Skin epidermis (tissue), 12 donors: ENCODE measurements at regions not wholly inside any gene's neighbourhood (a gene's known extent, or its start where the extent isn't known, plus 50 kb on each side); places are given as distances from the start of the nearest gene placed in this dataset.
"Not testable (repeated sequence)": the region's sequence is repeated elsewhere in the genome, so short reads cannot be mapped to it uniquely, and the experiment has no call there.

Experiments
- H3K27ac ChIP-seq, 21 experiments: fragments of 200-600 bp; sonication (generic) in 11 of 21; one replicate each; pipeline ENCODE4 v1.5.0; 2020; ENCODE audit warnings: mild to moderate bottlenecking in 3 of 21, inconsistent platforms in 2 of 21, moderate library complexity in 2 of 21
- H3K4me3 ChIP-seq, 7 experiments: fragments of 200-600 bp; sonication (generic) in 2 of 7; one replicate each; pipeline ENCODE4 v1.5.0; 2020; ENCODE audit warnings: inconsistent platforms in 2 of 7, mild to moderate bottlenecking in 2 of 7, moderate library complexity in 1 of 7

- Histone ChIP-seq H3K4me3 (no peak overlapping the region), H3K27ac (no peak overlapping the region)
Observed at GRCh38 chr16:79899716-79900115, 299.2 kb upstream of the MAF start.

- no peak overlapping the region for H3K4me3 ChIP-seq
- no peak overlapping the region for H3K27ac ChIP-seq
Observed at GRCh38 chr16:79899316-79899715, 298.8 kb upstream of the MAF start.

GRCh38 chr16:79898703-79899102 is 298.2 kb upstream of the MAF start:
- Histone ChIP-seq H3K27ac (no peak overlapping the region), H3K4me3 (no peak overlapping the region)

GRCh38 chr16:79897453-79898146 is 297.1 kb upstream of the MAF start:
- no peak overlapping the region for H3K4me3 ChIP-seq
- H3K27ac ChIP-seq: peak overlapping the region in 1 of 21 experiments; percentile 14

GRCh38 chr16:79897104-79897452 is 296.5 kb upstream of the MAF start:
- peak overlapping the region in 1 of 21 experiments; percentile 14 for H3K27ac ChIP-seq
- no peak overlapping the region for H3K4me3 ChIP-seq

DNA sequence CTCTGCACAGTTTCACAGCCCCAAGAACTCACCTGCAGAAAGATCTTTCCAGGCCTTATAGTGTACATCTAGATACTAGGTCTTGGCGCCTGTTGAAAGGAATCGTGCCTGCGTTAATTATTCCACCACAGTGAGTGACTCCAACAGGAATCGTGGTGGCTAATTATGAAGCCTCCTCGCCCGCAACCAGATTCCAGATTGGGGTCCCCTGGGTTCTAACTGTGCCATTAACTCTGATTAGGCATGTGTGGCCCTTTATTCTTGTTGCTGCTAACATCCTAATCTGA is 295.3 kb upstream of the MAF start:
- H3K27ac ChIP-seq: peak overlapping the region in 2 of 21 experiments; percentile 3 to 10

DNA sequence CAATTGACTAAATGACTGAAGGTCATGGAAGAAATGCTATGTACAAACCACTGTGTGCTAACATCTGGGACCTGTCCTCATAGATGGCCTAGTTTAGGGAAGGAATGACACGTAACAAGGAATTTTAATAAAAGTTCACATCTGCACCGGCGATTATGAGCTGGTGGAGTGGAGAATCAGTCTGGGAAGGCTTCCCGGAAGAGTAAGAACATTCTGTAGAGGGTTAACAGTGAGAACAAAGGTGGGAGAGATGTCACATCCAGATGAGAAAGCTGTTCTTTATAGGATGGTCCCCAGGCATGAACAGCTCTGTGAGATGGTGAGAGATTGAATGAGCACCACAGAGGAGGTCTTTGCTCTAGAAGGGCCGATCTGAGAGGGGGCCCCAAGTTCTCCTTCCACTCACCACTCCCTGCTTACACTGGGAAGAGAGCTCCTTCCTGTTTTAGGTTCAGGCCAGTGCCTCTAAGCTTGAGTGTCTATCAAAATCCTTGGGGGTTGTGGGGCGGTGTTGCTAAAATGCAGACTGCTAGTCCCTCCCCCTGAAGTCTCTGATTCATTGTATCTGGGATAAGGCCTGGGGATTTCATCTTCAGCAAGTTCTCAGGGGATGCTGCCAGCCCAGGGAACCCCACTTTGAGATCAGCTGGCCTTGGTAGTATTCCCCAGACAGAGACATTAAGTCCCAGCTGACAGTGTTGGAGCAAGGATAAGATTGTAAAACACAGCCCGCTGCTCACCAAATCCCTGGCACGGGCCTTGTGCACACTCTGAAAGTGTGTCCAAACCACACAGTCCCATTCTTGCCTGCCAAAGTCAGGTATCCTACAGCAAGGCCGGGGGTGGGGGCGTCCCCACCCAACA is 294.7 kb upstream of the MAF start:
- H3K4me3 ChIP-seq: no peak overlapping the region
- peak overlapping the region in 1 of 21 experiments; percentile 3 for H3K27ac ChIP-seq

More for the DNA sequence above, 295.3 kb upstream of the MAF start:
- no peak overlapping the region for H3K4me3 ChIP-seq

GRCh38 chr16:79893445-79893844 is 292.9 kb upstream of the MAF start:
- Histone ChIP-seq H3K4me3 (no peak overlapping the region), H3K27ac (no peak overlapping the region)

DNA sequence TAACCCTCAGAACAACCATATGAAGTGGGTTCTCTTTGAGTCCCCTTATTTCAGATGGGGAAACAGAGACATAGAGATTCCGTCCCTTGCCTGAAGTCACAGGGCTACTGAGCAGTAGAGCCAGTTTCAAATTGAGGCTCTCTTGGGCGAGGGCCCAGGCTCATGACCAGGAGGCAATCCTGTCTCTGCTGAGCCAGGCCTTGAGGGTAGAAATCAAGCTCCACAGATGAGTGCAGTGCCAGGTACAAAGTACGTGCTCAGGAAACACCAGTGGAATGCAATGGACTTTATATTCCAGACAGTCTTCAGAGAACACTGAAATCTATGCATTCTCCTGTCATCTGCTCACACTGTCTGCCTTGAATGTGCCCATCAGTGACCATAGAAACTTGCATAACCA is 291.7 kb upstream of the MAF start:
- no peak overlapping the region for H3K4me3 ChIP-seq
- H3K27ac ChIP-seq: no peak overlapping the region

- Histone ChIP-seq H3K4me3 (no peak overlapping the region), H3K27ac (no peak overlapping the region)
Observed at GRCh38 chr16:79891458-79891857, 290.9 kb upstream of the MAF start.

GRCh38 chr16:79887541-79888540 is 287.3 kb upstream of the MAF start:
- Histone ChIP-seq H3K4me3 (no peak overlapping the region), H3K27ac (no peak overlapping the region)

DNA sequence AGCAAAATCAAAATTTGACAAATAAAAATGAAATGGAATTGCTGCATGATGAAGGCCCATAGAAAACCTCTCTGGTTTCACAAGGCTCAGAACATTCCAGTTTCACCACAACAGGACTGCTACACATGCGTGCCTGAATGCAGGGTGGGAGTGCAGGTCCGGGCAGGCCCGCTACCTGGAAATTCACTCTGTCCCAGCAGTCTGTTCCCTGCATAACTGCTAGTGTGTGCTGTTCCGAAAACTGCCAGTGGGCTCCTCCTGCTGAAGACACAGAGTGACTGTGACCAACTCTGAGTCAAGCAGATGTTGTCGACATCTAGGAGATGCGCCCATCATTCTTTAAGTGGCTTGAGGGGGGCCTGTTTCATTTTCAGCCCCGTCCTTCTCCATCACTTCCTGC is 284.8 kb upstream of the MAF start:
- peak overlapping the region in 9 of 21 experiments; percentile 9 to 72 (median 47) for H3K27ac ChIP-seq

DNA sequence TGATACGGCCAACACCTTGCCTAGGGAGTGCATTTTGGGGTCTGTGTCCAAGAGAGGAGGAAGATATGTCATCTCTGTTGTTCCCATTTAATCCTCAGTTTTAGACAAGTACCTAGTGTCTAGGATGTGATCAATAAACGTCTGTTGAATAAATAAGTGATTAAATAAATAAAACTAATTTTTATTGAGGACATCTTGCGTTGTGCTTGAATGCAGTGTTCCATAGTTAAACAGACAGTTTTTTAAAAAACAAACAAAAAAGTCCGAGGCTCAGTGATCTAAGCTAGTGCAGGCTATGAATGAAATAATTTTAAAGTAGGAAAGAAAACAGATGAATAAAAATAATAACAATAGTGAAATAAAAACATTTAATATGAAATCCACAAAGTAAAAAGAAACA is 283.0 kb upstream of the MAF start:
- H3K27ac ChIP-seq: no peak overlapping the region
- H3K4me3 ChIP-seq: no peak overlapping the region

More for the DNA sequence above, 284.8 kb upstream of the MAF start:
- no peak overlapping the region for H3K4me3 ChIP-seq

GRCh38 chr16:79882340-79883005 is 281.9 kb upstream of the MAF start:
- H3K27ac ChIP-seq: no peak overlapping the region
- no peak overlapping the region for H3K4me3 ChIP-seq

- not testable (repeated sequence) for H3K4me3 ChIP-seq, H3K27ac ChIP-seq
Observed at GRCh38 chr16:79881107-79881506, 280.6 kb upstream of the MAF start.

GRCh38 chr16:79876332-79876730 is 275.8 kb upstream of the MAF start:
- H3K4me3 ChIP-seq: no peak overlapping the region
- no peak overlapping the region for H3K27ac ChIP-seq

GRCh38 chr16:79874391-79874790 is 273.9 kb upstream of the MAF start:
- Histone ChIP-seq H3K4me3 (no peak overlapping the region), H3K27ac (peak overlapping the region in 2 of 21 experiments; percentile 6 to 35)

GRCh38 chr16:79873825-79874224 is 273.3 kb upstream of the MAF start:
- no peak overlapping the region for H3K4me3 ChIP-seq
- H3K27ac ChIP-seq: peak overlapping the region in 2 of 21 experiments; percentile 6 to 35

DNA sequence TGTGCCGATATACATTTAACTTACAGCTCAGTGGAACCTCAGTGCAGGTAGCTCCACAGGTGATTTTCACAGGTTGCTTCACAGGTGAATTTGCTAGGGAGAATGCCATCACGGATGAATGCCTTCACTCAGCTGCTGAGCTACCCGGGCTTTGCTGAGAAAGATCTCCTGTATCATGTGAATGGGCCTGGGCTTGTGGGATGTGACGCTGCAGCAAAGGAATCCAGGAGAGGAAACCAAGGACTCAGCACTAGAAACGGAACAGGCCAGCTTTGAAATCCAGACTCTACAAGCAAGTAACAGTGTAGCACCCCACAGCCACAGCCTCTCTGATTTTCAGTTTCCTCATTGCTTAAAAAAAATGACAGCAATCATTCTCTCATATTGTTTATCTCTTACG is 271.4 kb upstream of the MAF start:
- H3K27ac ChIP-seq: no peak overlapping the region
- no peak overlapping the region for H3K4me3 ChIP-seq
